IPS-18c (cell line): ENCODE measurements at regions not wholly inside any gene's neighbourhood (a gene's known extent, or its start where the extent isn't known, plus 50 kb on each side); places are given as distances from the start of the nearest gene placed in this dataset.

Source experiments
- H3K4me3 ChIP-seq: 2 replicates; pipeline ENCODE4 v1.7.0; 2013; ENCODE audit warnings: low read depth, mild to moderate bottlenecking, low read length, moderate library complexity; ENCODE audit not compliant: insufficient read depth
- H3K9me3 ChIP-seq: one replicate; pipeline ENCODE4 v1.6.1; 2013; ENCODE audit warnings: mild to moderate bottlenecking, low read length, moderate library complexity; ENCODE audit not compliant: control insufficient read depth, insufficient read depth

DNA sequence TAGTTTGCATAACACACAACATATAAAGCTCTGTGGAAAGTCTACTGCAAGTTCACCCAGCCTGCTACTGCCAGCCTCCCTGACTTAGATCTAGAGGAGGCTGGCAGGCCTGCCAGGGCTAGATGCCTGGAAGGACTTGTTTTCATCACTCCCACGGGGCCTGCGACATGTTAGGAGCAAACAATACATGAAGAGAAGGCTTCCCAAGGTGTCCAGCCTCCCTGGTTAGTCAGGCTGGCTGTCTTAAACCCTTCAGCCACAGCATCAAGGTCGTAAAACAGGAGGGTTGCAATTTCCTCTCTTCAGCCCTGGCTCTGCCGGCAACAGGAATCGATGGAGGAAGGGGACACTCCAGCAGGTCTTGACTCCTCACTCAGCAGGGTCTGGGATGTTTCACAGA, 104.5 kb downstream of the NGF start:
- H3K4me3 ChIP-seq: no peak overlapping the region
- no peaks in the 10 kb centered on the region for H3K9me3 ChIP-seq

DNA sequence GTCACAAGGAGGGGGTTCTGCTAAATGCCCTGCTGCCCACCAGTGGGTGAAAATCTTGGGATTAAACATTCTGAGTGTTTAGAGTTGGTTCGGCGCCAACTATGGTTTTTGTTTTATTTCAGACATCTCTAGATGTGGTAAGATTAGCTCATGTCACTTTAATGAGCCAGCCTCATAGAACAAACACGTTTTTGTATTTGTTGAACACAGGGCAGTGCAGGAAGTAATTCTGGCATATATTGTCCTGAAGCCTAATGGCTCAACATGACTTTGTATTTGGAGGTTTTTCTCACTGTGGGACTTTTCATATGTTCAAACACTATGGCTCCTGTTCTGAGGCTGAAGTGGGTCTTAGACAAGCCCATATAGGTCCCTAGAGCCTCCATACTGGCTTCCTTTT, 107.8 kb downstream of the NGF start:
- Histone ChIP-seq H3K9me3 (no peaks in the 10 kb centered on the region), H3K4me3 (no peak overlapping the region)

- H3K9me3 ChIP-seq: no peaks in the 10 kb centered on the region
- no peak overlapping the region for H3K4me3 ChIP-seq
Observed at GRCh38 chr1:115229016-115229415, 109.0 kb downstream of the NGF start.

DNA sequence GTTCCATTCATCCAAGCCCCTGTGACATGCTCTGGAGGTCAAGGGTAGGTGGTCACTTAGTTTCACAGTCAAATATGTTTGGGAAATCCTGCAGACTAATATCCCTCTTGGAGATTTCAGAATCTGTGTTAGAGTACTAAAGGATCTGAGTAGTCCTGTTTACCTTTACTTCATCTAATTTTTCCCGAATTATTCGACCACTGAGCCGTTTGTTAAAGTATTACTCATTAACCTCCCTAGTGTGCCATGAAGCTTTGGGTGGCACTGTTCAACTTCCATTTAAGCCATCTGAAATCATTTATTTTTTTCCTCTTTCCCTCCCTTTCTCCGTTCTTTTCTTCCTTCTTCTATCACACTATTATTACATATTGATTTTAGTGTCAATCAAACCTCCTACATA, 109.9 kb downstream of the NGF start:
- Histone ChIP-seq H3K4me3 (no peak overlapping the region), H3K9me3 (no peaks in the 10 kb centered on the region)

- no peaks in the 10 kb centered on the region for H3K9me3 ChIP-seq
- no peak overlapping the region for H3K4me3 ChIP-seq
Observed at GRCh38 chr1:115227346-115228082, 110.5 kb downstream of the NGF start.

- H3K9me3 ChIP-seq: no peaks in the 10 kb centered on the region
- no peak overlapping the region for H3K4me3 ChIP-seq
Observed at GRCh38 chr1:115225993-115226685, 111.9 kb downstream of the NGF start.

- H3K4me3 ChIP-seq: no peak overlapping the region
- H3K9me3 ChIP-seq: no peaks in the 10 kb centered on the region
Observed at GRCh38 chr1:115224636-115225035, 113.4 kb downstream of the NGF start.

DNA sequence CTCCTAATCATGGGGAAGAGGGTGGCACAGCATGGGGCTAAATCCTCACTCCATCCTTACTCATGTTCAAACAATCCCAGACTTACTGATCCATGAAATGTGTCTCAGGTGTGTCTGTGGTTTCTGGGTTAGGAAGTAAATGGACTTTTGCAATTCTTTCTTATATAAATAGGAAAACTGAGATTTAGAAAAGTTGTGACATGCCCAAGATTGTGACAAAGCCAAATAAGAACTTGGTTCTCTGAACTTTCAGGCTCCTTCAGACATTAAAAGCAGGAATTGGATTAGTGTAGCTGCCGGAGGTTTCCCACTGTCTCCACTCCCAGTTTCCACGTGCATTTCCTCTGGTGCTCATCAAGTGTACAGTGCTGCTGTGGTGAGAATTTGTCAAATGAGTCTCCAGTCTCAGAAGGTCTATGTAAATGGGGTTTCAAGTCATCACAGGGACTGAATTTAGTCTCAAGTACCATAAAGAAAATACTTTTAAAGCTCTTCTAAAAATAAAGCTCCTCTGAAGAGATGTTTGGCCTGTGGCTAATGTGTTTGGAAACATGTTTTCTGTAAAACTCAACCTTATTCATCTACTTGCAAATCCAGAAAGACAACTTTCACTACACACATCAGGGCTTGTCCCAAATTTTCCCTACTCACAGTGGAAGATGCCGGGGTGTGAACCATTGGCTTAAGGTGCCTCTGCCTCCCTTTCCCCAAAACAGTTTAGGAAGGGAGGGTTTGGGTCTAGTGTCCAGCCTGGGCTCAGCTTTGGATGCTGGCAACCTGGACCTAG, 115.2 kb downstream of the NGF start:
- Histone ChIP-seq H3K9me3 (no peaks in the 10 kb centered on the region), H3K4me3 (no peak overlapping the region)

- no peaks in the 10 kb centered on the region for H3K9me3 ChIP-seq
Observed at GRCh38 chr1:115220340-115221270, 117.4 kb downstream of the NGF start.

GRCh38 chr1:115219927-115220326, 118.1 kb downstream of the NGF start:
- Histone ChIP-seq H3K4me3 (no peak overlapping the region), H3K9me3 (no peaks in the 10 kb centered on the region)

More at GRCh38 chr1:115220340-115221270, 117.4 kb downstream of the NGF start:
- H3K4me3 ChIP-seq: no peak overlapping the region; the same call in 1 of the 2 replicates

- no peak overlapping the region for H3K4me3 ChIP-seq
Observed at GRCh38 chr1:115218699-115219098, 119.3 kb downstream of the NGF start.

GRCh38 chr1:115218034-115218405, 120.0 kb downstream of the NGF start:
- Histone ChIP-seq H3K4me3 (no peak overlapping the region), H3K9me3 (no peaks in the 10 kb centered on the region)

More at GRCh38 chr1:115218699-115219098, 119.3 kb downstream of the NGF start:
- H3K9me3 ChIP-seq: no peaks in the 10 kb centered on the region

DNA sequence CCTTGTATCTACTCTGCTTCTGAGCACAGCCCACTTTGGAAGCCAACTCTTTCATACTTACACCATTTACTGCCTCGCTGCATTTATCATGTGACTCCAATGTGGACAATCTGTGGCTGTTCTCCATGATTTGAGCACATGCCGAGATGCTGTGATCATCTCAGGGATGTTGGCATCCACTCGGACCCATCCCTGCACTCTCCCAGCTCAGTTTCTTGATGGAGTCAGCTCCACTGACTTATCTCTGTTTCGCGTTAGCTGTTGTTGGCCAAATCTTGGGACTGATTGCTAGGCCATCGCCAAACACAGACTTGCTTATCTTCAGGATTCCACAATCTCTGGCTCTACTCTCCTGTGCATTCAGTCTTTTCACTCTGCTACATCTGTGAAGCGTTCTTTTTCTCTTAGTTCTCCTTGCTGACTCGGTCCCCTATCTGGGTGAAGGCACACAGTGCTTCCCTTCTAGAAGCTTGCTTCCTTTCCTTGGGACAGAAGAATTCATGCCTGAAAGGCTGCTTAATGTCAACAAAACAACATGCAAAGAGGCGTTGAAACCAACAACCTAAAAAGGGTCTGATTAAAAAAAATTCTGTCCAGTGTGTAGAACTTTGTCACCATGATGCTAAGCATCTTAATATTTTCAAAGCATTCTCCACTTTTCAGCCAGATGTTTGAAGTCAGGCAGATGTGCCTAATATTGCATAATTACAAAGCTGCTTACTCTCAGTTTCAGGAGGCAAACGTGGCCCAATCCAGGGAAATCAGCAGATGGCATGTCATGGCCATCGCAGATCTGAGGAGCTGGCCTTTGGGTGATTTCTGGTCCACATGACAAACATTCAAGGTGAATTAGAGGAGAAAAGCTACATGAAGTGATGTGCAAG, 120.7 kb downstream of the NGF start:
- Histone ChIP-seq H3K9me3 (no peaks in the 10 kb centered on the region), H3K4me3 (no peak overlapping the region)

GRCh38 chr1:115215703-115216521, 122.1 kb downstream of the NGF start:
- Histone ChIP-seq H3K9me3 (no peaks in the 10 kb centered on the region), H3K4me3 (no peak overlapping the region)

DNA sequence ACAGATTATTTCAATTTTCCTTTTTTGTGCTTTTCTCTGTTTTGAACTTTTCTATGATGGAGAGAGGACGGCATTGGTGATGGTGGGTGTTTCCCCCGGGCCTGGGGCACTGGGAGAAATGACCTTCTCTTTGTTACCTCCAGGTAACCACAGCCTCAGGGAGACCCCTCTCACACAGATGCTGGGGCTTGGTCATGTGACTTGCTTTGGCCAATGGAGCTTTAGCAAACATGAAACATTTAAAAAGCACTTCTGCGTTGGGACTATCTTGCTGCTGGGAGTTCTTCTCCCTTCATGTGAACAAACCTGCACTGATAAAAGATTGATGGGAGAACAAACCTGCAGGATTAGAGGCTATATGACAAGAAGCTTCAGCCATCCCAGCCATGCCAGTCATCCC, 122.9 kb downstream of the NGF start:
- Histone ChIP-seq H3K4me3 (no peak overlapping the region), H3K9me3 (no peaks in the 10 kb centered on the region)
